B cell (primary cell): ENCODE measurements at regions not wholly inside any gene's neighbourhood (a gene's known extent, or its start where the extent isn't known, plus 50 kb on each side); places are given as distances from the start of the nearest gene placed in this dataset.

Experiments used
- ATAC-seq: fragments of 200-7000 bp; cut with Tn5 transposase; one replicate; pipeline ENCODE4 v1.10.0; 2021; ENCODE audit warnings: low read depth, mild to moderate bottlenecking, moderate number of reproducible peaks, moderate library complexity
- CTCF ChIA-PET: fragments of 350-600 bp; sonication (Branson Sonifier 250); formaldehyde crosslinking; loops from one replicate; lab custom pipeline; 2021; ENCODE audit warnings: antibody characterized with exemption, inconsistent platforms; lab: Charles Lee
- POLR2A ChIA-PET: fragments of 350-600 bp; sonication (Branson Sonifier 250); formaldehyde crosslinking; loops from one replicate; lab custom pipeline; 2021; ENCODE audit warnings: antibody characterized with exemption; lab: Charles Lee
- DNase-seq: peaks from one replicate; pipeline ENCODE4 v3.0.0; 2013
- H2AFZ ChIP-seq: 2 replicates; pipeline ENCODE4 v1.6.1; 2012; ENCODE audit warnings: mild to moderate bottlenecking, low read depth, low read length; ENCODE audit not compliant: insufficient read depth, poor library complexity, severe bottlenecking
- H3K27ac ChIP-seq, 2 donors: 1 replicate in 1 of 2; 2 replicates in 1 of 2; pipeline ENCODE4 v1.5.1; 2012 to 2013; ENCODE audit warnings: low read length in 2 of 2, mild to moderate bottlenecking in 2 of 2, moderate library complexity in 1 of 2
- H3K27me3 ChIP-seq, 4 experiments: fragments of 200-600 bp in 1 of 4; sonication (generic) in 1 of 4; replicated peaks in 1 of 4; 1 replicate in 2 of 4; 2 replicates in 2 of 4; pipeline versions ENCODE4 v1.6.1 to v1.7.0; 2013 to 2016; ENCODE audit warnings: low read length in 3 of 4, mild to moderate bottlenecking in 2 of 4, mixed read lengths in 1 of 4, moderate library complexity in 1 of 4; ENCODE audit not compliant: insufficient read depth in 4 of 4, control insufficient read depth in 3 of 4; ENCODE audit errors: control extremely low read depth in 1 of 4
- H3K36me3 ChIP-seq, 2 experiments: replicated peaks in 1 of 2; 1 replicate in 1 of 2; 2 replicates in 1 of 2; pipeline versions ENCODE4 v1.6.1 to v1.7.1; 2013; ENCODE audit warnings: low read length in 1 of 2; ENCODE audit not compliant: insufficient read depth in 2 of 2, control insufficient read depth in 1 of 2; ENCODE audit errors: control extremely low read depth in 1 of 2, extremely low read depth in 1 of 2
- H3K4me1 ChIP-seq, 2 donors: fragments of 200-600 bp in 1 of 2; sonication (generic) in 1 of 2; 1 replicate in 1 of 2; 2 replicates in 1 of 2; pipeline versions ENCODE4 v1.5.1 to v1.6.1; 2013 to 2017; ENCODE audit warnings: low read length in 2 of 2; ENCODE audit not compliant: control insufficient read depth in 2 of 2, insufficient read depth in 2 of 2
- H3K4me2 ChIP-seq: replicated peaks from 2 replicates; pipeline ENCODE3; 2012; ENCODE audit warnings: mild to moderate bottlenecking, low read depth, low read length; ENCODE audit not compliant: poor library complexity, severe bottlenecking
- H3K4me3 ChIP-seq, 5 experiments: fragments of 200-600 bp in 1 of 5; sonication (generic) in 1 of 5; 1 replicate in 3 of 5; 2 replicates in 2 of 5; pipeline versions ENCODE4 v1.5.1 to v1.7.0; 2011 to 2016; ENCODE audit warnings: low read length in 4 of 5, mild to moderate bottlenecking in 4 of 5, low read depth in 2 of 5, control low read depth in 1 of 5, moderate library complexity in 1 of 5; ENCODE audit not compliant: insufficient read depth in 1 of 5; ENCODE audit errors: control extremely low read depth in 1 of 5, extremely low read depth in 1 of 5
- H3K79me2 ChIP-seq: fragments of 200-600 bp; sonication (generic); one replicate; pipeline ENCODE4 v1.6.0; 2016; ENCODE audit warnings: low read length; ENCODE audit not compliant: control insufficient read depth, insufficient read depth
- H3K9ac ChIP-seq: fragments of 200-600 bp; sonication (generic); 2 replicates; pipeline ENCODE4 v1.6.1; 2017; ENCODE audit warnings: mild to moderate bottlenecking, low read length, moderate library complexity
- H3K9me3 ChIP-seq, 3 donors: one replicate each; pipeline versions ENCODE4 v1.6.1 to v1.7.1; 2013; ENCODE audit warnings: low read length in 2 of 3; ENCODE audit not compliant: control insufficient read depth in 2 of 3, insufficient read depth in 1 of 3; ENCODE audit errors: control extremely low read depth in 1 of 3
- H4K20me1 ChIP-seq: 2 replicates; pipeline ENCODE4 v1.6.0; 2012; ENCODE audit warnings: mild to moderate bottlenecking, low read length; ENCODE audit not compliant: insufficient read depth, control insufficient read depth, poor library complexity, severe bottlenecking
- H3K27ac Mint-ChIP-seq: one replicate; pipeline ENCODE4 v1.8.0; 2021; ENCODE audit warnings: mixed read lengths
- H3K27me3 Mint-ChIP-seq: one replicate; pipeline ENCODE4 v1.8.0; 2021; ENCODE audit warnings: mixed read lengths
- H3K4me1 Mint-ChIP-seq: one replicate; pipeline ENCODE4 v1.8.0; 2021; ENCODE audit warnings: mixed read lengths
- H3K4me3 Mint-ChIP-seq: one replicate; pipeline ENCODE4 v1.8.0; 2021; ENCODE audit warnings: mixed read lengths
- H3K9me3 Mint-ChIP-seq: one replicate; pipeline ENCODE4 v1.8.0; 2022; ENCODE audit warnings: mixed read lengths; ENCODE audit not compliant: insufficient read depth
- CTCF ChIP-seq: fragments of 200-600 bp; IDR thresholded peaks from one replicate; pipeline ENCODE4 v1.8.0; 2022; ENCODE audit warnings: antibody characterized with exemption, mild to moderate bottlenecking
- EZH2 ChIP-seq: IDR thresholded peaks from 2 replicates; pipeline ENCODE4 v1.6.1; 2012; ENCODE audit warnings: borderline replicate concordance, low read depth, mild to moderate bottlenecking, moderate library complexity, low read length; ENCODE audit not compliant: insufficient read depth, poor library complexity, severe bottlenecking
- WGBS: methylation state at CpG from one replicate; pipeline ENCODE4 v1.1.5; 2013; ENCODE audit warnings: missing lambda C conversion rate; ENCODE audit not compliant: insufficient coverage; 5-methylcytosine and 5-hydroxymethylcytosine counted together
- intact Hi-C: fragments of 100-400 bp; cut with micrococcal nuclease; formaldehyde crosslinking; loops from one replicate; pipeline ENCODE4 v1.10.0; 2022

- no peak for DNase-seq
- Histone ChIP-seq H3K36me3 (no peaks in the 10 kb centered on the region), H3K4me3 (no peak overlapping the region), H4K20me1 (no peaks in the 10 kb centered on the region), H3K4me2 (no peak overlapping the region), H3K9ac (no peak overlapping the region), H3K79me2 (no peaks in the 10 kb centered on the region), H3K9me3 (no peaks in the 10 kb centered on the region), H3K4me1 (no peaks in the 10 kb centered on the region), H2AFZ (no peak overlapping the region), H3K27me3 (peaks cover 0 to 18% (median 7%) of the 10 kb centered on the region in 4 experiments), H3K27ac (no peak overlapping the region)
- peaks cover 24% of the 10 kb centered on the region for H3K27me3 Mint-ChIP-seq
- no peak for TF ChIP-seq CTCF
- TF ChIP-seq EZH2: no peak
- H3K27ac Mint-ChIP-seq: no peak overlapping the region
- no peak for ATAC-seq
- ChIA-PET POLR2A (no interaction called here), CTCF (no interaction called here)
- 84% methylated on average over 4 of the region's 4 CpGs for WGBS
- intact Hi-C loops: no loop called here
- H3K9me3 Mint-ChIP-seq: no peaks in the 10 kb centered on the region
- no peak overlapping the region for H3K4me3 Mint-ChIP-seq
- peaks cover 2% of the 10 kb centered on the region for H3K4me1 Mint-ChIP-seq
Measured at GRCh38 chr1:209205039-209205438, 378.5 kb upstream of the CAMK1G start.

GRCh38 chr1:209207126-209207700, 376.3 kb upstream of the CAMK1G start:
- no peak overlapping the region for H3K9ac ChIP-seq
- intact Hi-C loops: no loop called here
- no peaks in the 10 kb centered on the region for H4K20me1 ChIP-seq
- Mint-ChIP-seq H3K27ac (no peak overlapping the region), H3K27me3 (peaks cover 34% of the 10 kb centered on the region), H3K4me3 (no peak overlapping the region), H3K4me1 (peaks cover 2% of the 10 kb centered on the region), H3K9me3 (no peaks in the 10 kb centered on the region)
- H3K36me3 ChIP-seq: no peaks in the 10 kb centered on the region
- TF ChIP-seq CTCF (no peak), EZH2 (no peak)
- POLR2A ChIA-PET: no interaction called here
- H3K4me3 ChIP-seq: no peak overlapping the region
- CTCF ChIA-PET: no interaction called here
- no peak for DNase-seq
- WGBS: 46% methylated on average over 10 of the region's 11 CpGs
- ATAC-seq: no peak
- H3K9me3 ChIP-seq: no peaks in the 10 kb centered on the region
- peaks cover 0 to 19% (median 7%) of the 10 kb centered on the region in 4 experiments for H3K27me3 ChIP-seq
- H3K79me2 ChIP-seq: no peaks in the 10 kb centered on the region
- H2AFZ ChIP-seq: peak overlapping the region; percentile 57
- H3K27ac ChIP-seq: no peak overlapping the region
- no peak overlapping the region for H3K4me2 ChIP-seq
- H3K4me1 ChIP-seq: no peaks in the 10 kb centered on the region
